AG04450 (cell line): ENCODE measurements at regions not wholly inside any gene's neighbourhood (a gene's known extent, or its start where the extent isn't known, plus 50 kb on each side); places are given as distances from the start of the nearest gene placed in this dataset.

Experiments
- CTCF ChIA-PET: fragments of 300-600, 350-600 bp; formaldehyde crosslinking; extraction: SDS; loops from one replicate; lab custom pipeline; 2022; ENCODE audit warnings: antibody characterized with exemption, inconsistent platforms; lab: Charles Lee
- POLR2A ChIA-PET: fragments of 350-600 bp; formaldehyde crosslinking; extraction: SDS; loops from one replicate; lab custom pipeline; 2021; ENCODE audit warnings: antibody characterized with exemption, inconsistent platforms; lab: Yijun Ruan, JAX
- DNase-seq: peaks from one replicate; pipeline ENCODE4 v3.0.0-alpha.2; 2011; ENCODE audit warnings: low read depth, low spot score
- H3K27ac ChIP-seq: one replicate; pipeline ENCODE4 v1.5.1; 2012; ENCODE audit warnings: low read depth, low read length, control low read depth
- H3K27me3 ChIP-seq: one replicate; pipeline ENCODE4 v1.6.0; 2012; ENCODE audit warnings: low read length; ENCODE audit not compliant: control insufficient read depth, insufficient read depth
- H3K4me3 ChIP-seq: 2 replicates; pipeline ENCODE4 v1.5.1; 2011; ENCODE audit warnings: mild to moderate bottlenecking, low read depth, low read length, control low read depth
- H3K9me3 ChIP-seq: 2 replicates; pipeline ENCODE4 v1.5.1; 2012; ENCODE audit warnings: low read length; ENCODE audit not compliant: control insufficient read depth, insufficient read depth
- CTCF ChIP-seq: IDR thresholded peaks from 2 replicates; pipeline ENCODE4 v1.5.1; 2011; ENCODE audit warnings: low read depth, low read length, control low read depth, inconsistent platforms

GRCh38 chr22:48351376-48352085 lies 1476.1 kb downstream of the BRD1 start:
- no peak overlapping the region for H3K4me3 ChIP-seq
- no peak for DNase-seq
- CTCF ChIA-PET = no interaction called here
- H3K27me3 ChIP-seq = no peaks in the 10 kb centered on the region
- H3K9me3 ChIP-seq = peaks cover 64% of the 10 kb centered on the region
- no peak overlapping the region for H3K27ac ChIP-seq
- TF ChIP-seq CTCF = no peak
- POLR2A ChIA-PET = no interaction called here

- TF ChIP-seq CTCF = no peak
Measured at GRCh38 chr22:48350456-48350855, 1477.2 kb downstream of the BRD1 start.

GRCh38 chr22:48348855-48349254 lies 1478.8 kb downstream of the BRD1 start:
- no peaks in the 10 kb centered on the region for H3K27me3 ChIP-seq
- no peak overlapping the region for H3K4me3 ChIP-seq
- no peak overlapping the region for H3K27ac ChIP-seq
- ChIA-PET POLR2A (no interaction called here), CTCF (no interaction called here)
- no peak for TF ChIP-seq CTCF
- peaks cover 72% of the 10 kb centered on the region for H3K9me3 ChIP-seq
- DNase-seq = no peak

More at GRCh38 chr22:48350456-48350855, 1477.2 kb downstream of the BRD1 start:
- Histone ChIP-seq H3K27ac (no peak overlapping the region), H3K4me3 (no peak overlapping the region), H3K9me3 (peaks cover 74% of the 10 kb centered on the region), H3K27me3 (no peaks in the 10 kb centered on the region)
- ChIA-PET POLR2A (no interaction called here), CTCF (no interaction called here)
- DNase-seq = no peak

- Histone ChIP-seq H3K27ac (no peak overlapping the region), H3K9me3 (peaks cover 73% of the 10 kb centered on the region), H3K4me3 (no peak overlapping the region), H3K27me3 (no peaks in the 10 kb centered on the region)
- no peak for TF ChIP-seq CTCF
- ChIA-PET CTCF (no interaction called here), POLR2A (no interaction called here)
- no peak for DNase-seq
Measured at GRCh38 chr22:48347311-48347710, 1480.4 kb downstream of the BRD1 start.

- no peak for DNase-seq
- H3K4me3 ChIP-seq = no peak overlapping the region
Measured at GRCh38 chr22:48346911-48347310, 1480.8 kb downstream of the BRD1 start.

More at GRCh38 chr22:48346911-48347310, 1480.8 kb downstream of the BRD1 start:
- no peak overlapping the region for H3K27ac ChIP-seq
- TF ChIP-seq CTCF = no peak
- ChIA-PET POLR2A (no interaction called here), CTCF (no interaction called here)
- peaks cover 73% of the 10 kb centered on the region for H3K9me3 ChIP-seq
- H3K27me3 ChIP-seq = no peaks in the 10 kb centered on the region
